ENCODE measurements at regions not wholly inside any gene's neighbourhood (a gene's known extent, or its start where the extent isn't known, plus 50 kb on each side); places are given as distances from the start of the nearest gene placed in this dataset.

DNA sequence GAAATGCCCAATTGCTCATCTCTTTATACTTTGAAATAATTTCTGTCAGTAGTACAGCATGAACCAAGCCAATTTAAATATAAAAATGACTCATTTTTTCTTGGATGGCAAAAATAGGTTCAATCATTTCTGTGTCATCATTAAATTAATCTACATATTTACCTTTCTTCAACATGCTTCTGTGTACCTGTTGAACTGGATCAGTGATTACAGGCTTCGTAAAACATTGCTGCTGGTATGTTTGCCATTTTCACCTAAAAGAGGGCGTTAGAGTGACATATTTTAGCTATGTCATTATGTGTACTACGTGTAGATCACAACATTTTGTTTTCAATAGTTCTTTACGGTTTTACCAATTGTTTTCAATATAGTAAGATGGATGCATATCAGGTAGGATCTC is 340.5 kb upstream of the MAOA start:
- DNase-seq (ENCODE audit: low read depth): no peak

DNA sequence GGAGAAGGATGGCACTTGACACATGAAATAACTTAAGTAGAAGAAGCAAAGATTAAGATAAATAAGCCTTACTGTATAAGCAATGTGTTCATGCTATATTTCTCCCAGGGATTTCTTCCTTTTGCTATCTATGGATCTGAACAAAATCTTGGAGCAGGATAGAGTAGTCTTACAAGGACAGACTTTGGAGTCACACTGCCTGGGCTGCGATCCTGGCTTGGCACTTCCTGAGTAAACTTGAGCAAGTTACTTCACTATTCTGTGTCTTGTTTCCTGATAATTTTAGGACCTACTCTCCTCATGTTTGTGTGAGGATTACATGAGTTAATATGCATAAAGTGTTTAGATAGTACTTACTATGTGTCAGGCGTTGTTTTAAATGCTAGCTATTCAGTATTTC is 340.0 kb upstream of the MAOA start:
- TF ChIP-seq, protein P1, sequence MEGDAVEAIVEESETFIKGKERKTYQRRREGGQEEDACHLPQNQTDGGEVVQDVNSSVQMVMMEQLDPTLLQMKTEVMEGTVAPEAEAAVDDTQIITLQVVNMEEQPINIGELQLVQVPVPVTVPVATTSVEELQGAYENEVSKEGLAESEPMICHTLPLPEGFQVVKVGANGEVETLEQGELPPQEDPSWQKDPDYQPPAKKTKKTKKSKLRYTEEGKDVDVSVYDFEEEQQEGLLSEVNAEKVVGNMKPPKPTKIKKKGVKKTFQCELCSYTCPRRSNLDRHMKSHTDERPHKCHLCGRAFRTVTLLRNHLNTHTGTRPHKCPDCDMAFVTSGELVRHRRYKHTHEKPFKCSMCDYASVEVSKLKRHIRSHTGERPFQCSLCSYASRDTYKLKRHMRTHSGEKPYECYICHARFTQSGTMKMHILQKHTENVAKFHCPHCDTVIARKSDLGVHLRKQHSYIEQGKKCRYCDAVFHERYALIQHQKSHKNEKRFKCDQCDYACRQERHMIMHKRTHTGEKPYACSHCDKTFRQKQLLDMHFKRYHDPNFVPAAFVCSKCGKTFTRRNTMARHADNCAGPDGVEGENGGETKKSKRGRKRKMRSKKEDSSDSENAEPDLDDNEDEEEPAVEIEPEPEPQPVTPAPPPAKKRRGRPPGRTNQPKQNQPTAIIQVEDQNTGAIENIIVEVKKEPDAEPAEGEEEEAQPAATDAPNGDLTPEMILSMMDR (conservative IDR thresholded peaks at IDR 0.05; ENCODE audit: low read depth, low read length): no peak
- no peak overlapping the region for H3K4me3 ChIP-seq (ENCODE audit: low read depth, low read length)
- DNase-seq (ENCODE audit: low read depth): no peak

More for the DNA sequence above, 340.5 kb upstream of the MAOA start:
- TF ChIP-seq, protein P1 (conservative IDR thresholded peaks at IDR 0.05; ENCODE audit: low read depth, low read length): no peak
- no peak overlapping the region for H3K4me3 ChIP-seq (ENCODE audit: low read depth, low read length)

DNA sequence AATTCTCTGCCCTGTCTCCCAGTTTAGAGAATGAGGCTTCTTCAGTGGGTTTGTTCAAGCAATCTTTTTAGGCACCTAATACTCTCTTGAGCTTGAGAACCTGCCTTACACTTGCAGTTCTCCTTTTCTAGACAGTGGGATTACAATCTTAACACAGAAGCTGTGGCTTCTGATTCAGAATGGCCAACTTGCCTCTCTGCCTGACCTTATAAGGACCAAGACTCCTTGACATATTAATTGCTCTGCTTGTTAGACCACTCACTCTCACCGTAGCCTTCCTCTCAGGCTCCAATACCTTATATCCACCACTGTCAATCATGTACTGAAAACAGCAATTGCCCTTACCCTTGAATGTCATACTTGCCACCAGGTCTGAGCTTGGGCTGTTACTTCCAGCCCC is 338.7 kb upstream of the MAOA start:
- TF ChIP-seq, protein P1 (conservative IDR thresholded peaks at IDR 0.05; ENCODE audit: low read depth, low read length): no peak
- DNase-seq (ENCODE audit: low read depth): no peak
- no peak overlapping the region for H3K4me3 ChIP-seq (ENCODE audit: low read depth, low read length)

DNA sequence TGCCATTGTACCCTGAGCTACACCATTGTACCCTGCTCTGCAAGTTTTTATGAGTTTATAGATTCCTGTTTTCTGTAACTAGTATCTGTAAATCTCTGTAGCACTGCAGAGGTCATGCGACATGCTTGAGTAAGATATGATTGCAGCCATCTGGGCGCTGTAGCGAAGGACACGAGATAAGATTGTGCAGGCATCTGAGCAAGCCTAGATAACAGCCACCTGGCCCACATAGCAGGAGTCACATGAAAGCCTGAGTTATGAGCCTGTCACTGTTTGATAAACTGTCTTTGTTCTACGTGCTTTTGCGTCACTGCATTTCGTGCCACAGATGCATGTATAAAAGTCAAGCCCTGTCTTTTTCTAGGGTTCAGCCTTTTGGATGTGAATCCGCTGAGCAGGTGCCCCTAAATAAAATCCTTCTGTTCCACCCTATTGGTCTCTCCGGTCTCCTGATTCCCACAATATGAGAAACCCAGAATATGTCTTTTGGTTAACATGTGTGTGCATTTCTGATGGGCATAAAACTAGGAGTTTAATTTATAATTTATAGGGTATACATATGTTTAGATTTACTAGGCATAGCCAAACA is 327.6 kb upstream of the MAOA start:
- DNase-seq (ENCODE audit: low read depth): no peak
- TF ChIP-seq, protein P1 (conservative IDR thresholded peaks at IDR 0.05; ENCODE audit: low read depth, low read length): no peak
- no peak overlapping the region for H3K4me3 ChIP-seq (ENCODE audit: low read depth, low read length)

DNA sequence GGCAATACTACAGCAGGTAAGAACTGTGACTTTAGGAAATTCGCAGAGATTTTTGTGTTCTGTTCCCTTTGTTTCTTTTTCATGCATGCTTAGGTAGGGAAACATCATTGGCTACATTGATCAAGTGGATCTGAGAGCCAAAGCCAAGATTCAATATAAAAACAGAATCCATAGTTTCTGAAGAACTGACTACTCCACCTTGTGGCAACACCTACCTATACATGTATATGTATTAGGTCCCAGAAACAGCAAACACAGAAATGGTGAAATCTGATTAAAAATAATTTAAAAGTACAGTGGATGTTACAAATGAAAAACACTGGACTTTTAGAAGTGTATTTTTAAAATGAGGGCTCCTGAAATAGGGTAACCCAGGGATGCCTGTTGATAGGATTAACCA is 322.6 kb upstream of the MAOA start:
- no peak overlapping the region for H3K4me3 ChIP-seq (ENCODE audit: low read depth, low read length)
- no peak for DNase-seq (ENCODE audit: low read depth)
- TF ChIP-seq, protein P1 (conservative IDR thresholded peaks at IDR 0.05; ENCODE audit: low read depth, low read length): peak; percentile 39

DNA sequence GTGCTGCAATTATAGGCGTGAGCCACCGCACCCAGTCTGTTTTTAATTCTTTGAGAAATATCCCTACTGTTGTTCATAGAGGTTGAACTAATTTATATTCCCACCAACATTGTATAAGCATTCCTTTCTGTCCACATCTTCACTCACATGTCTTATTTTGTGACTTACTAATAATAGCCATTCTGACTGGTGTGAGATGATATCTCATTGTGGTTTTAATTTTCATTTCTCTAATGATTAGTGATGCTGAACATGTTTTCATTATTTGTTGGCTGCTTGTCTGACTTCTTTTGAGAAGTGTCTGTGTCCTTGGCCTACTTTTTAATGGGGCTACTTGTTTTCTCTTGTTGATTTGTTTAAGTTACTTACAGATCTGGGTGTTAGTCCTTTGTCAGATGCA is 310.9 kb upstream of the MAOA start:
- no peak overlapping the region for H3K4me3 ChIP-seq (ENCODE audit: low read depth, low read length)
- TF ChIP-seq, protein P1 (conservative IDR thresholded peaks at IDR 0.05; ENCODE audit: low read depth, low read length): no peak
- DNase-seq (ENCODE audit: low read depth): no peak

DNA sequence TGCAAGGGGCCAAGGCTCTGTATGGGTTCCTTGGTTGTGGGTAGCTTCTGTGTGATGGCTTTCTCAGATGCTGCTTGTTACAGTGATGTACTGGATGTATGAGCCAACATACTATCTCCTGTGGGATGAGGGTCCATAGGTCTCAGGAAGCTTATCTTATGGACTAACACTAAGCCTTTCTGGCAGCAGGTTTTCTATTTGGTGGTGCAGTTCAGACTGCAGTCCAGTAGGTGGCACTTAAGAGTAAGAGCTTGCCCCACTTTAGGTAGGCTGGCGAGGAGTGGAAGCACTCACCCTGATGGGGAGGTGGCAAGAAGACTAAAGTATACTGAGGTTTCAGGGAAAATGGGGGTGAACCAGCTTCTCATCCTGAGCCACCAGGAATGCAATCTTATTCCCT is 306.7 kb upstream of the MAOA start:
- no peak overlapping the region for H3K4me3 ChIP-seq (ENCODE audit: low read depth, low read length)
- TF ChIP-seq, protein P1 (conservative IDR thresholded peaks at IDR 0.05; ENCODE audit: low read depth, low read length): peak; percentile 70
- DNase-seq (ENCODE audit: low read depth): no peak

Data from epithelial cell of proximal tubule (primary cell).